ENCODE measurements at regions not wholly inside any gene's neighbourhood (a gene's known extent, or its start where the extent isn't known, plus 50 kb on each side); places are given as distances from the start of the nearest gene placed in this dataset.

DNA sequence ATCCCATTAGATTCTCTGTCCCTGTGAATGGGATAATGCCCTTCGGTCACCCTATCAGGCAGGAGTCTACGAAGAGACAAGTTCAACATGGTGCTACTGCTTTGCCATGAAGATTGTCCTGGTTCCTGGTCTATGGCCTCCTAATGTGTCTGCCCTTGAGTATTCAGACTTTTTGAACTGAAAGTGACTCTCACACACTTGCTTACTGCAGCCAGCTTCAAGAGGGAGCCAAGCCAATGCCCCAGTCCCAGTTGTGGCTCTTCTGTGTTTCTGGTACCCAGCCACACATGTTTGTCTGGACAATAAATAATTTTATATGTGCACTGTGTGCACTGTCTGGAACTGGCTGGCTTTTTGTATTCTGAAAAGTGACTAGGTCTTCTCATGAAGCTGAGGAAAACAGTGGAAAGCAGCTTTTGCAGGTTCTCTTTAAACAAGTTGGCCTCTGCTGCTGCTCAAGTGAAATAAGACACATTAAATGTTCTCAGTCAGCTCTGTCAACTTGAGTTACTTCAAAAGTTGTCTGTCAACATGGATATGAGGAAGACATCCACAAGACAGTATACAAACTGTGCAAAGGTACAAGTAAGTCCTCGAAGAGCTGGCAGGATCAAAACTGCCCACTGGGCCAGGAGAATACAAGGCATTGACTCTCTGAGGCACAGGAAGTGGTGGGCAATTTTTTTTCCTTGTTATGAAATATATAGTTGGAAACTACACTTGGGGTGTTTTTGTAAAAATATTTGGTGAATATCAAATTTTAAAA is 60.0 kb downstream of the ZNF608 start (continued):
- TF ChIP-seq, protein P1, sequence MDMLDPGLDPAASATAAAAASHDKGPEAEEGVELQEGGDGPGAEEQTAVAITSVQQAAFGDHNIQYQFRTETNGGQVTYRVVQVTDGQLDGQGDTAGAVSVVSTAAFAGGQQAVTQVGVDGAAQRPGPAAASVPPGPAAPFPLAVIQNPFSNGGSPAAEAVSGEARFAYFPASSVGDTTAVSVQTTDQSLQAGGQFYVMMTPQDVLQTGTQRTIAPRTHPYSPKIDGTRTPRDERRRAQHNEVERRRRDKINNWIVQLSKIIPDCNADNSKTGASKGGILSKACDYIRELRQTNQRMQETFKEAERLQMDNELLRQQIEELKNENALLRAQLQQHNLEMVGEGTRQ (IDR thresholded peaks at IDR 0.05; ENCODE audit: borderline replicate concordance, low read depth, low read length), result no peak

DNA sequence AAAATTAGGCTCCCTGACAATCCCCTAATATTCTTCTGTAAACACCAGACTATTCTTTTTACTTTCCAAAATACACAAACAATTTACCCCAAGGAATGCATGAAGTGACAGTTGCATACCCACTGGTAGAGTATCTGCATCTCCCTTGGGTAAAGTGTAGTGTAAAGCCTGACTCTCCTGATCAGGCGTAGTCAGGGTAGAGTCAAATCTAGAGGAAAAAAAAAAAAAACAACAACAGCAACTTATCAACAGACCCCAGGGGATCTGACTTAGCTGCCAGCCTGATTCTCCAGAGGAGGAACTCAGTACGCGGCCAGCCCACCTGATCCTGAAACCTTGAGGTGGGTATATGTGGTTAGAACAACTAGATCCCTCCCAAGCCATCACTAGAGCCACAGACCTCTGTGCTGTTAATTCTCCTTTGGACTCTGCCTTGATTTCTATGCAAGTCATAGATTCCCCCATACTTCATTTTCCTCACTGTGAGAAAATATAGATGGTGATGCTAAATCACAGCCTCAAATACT is 61.0 kb downstream of the ZNF608 start:
- H3K9me2 ChIP-seq, result no peaks in the 10 kb centered on the region
- no peak overlapping the region for H3K4me2 ChIP-seq
- ChIA-PET POLR2A (no interaction called here), CTCF (interaction anchor here (1.3 to 1.8 kb wide), 2 partner anchors 10 to 16 kb away, joined by 3 to 5 read pairs; no protein-coding TSS in a partner anchor)
- H3F3A ChIP-seq (replicated peaks; ENCODE audit: insufficient read depth), result no peaks in the 10 kb centered on the region
- H3K36me3 ChIP-seq (replicated peaks in 1 of 2; ENCODE audit: control insufficient read depth in 1 of 2, insufficient read depth in 2 of 2, low read length in 1 of 2), result no peaks in the 10 kb centered on the region
- H3K9ac ChIP-seq, result no peak overlapping the region
- H3K27me3 ChIP-seq (ENCODE audit: insufficient read depth), result no peaks in the 10 kb centered on the region
- H3K4me3 ChIP-seq (ENCODE audit: low read depth in 2 of 2, low read length in 1 of 2), result no peak overlapping the region
- WGBS (ENCODE audit: low lambda C conversion rate), result 95% methylated on average over 3 of the region's 3 CpGs
- no peak for DNase-seq
- H4K20me1 ChIP-seq (ENCODE audit: insufficient read depth), result no peaks in the 10 kb centered on the region
- no peaks in the 10 kb centered on the region for H3K79me2 ChIP-seq (ENCODE audit: insufficient read depth)
- H3K27ac ChIP-seq (ENCODE audit: low read depth in 2 of 2, low read length in 1 of 2), result no peak overlapping the region
- H3K9me3 ChIP-seq, result no peaks in the 10 kb centered on the region
- peaks cover 0 to 6% of the 10 kb centered on the region in 2 experiments; a peak in 1 of 4 replicates for H3K4me1 ChIP-seq (ENCODE audit: control insufficient read depth in 1 of 2, insufficient read depth in 2 of 2, low read depth in 1 of 2, low read length in 1 of 2)
- H2AFZ ChIP-seq (ENCODE audit: low read depth), result no peak overlapping the region
- TF ChIP-seq FOXM1 (IDR thresholded peaks at IDR 0.05; ENCODE audit: low read depth), result no peak
- no peak for TF ChIP-seq TEAD4 (IDR thresholded peaks at IDR 0.05; ENCODE audit: borderline replicate concordance, insufficient read depth)
- no peak for TF ChIP-seq RFX5 (IDR thresholded peaks at IDR 0.05; ENCODE audit: low read length)
- TF ChIP-seq RAD21 (IDR thresholded peaks at IDR 0.05; ENCODE audit: low read length), result no peak
- TF ChIP-seq POLR2AphosphoS5 (IDR thresholded peaks at IDR 0.05; ENCODE audit: low read depth, low read length), result no peak
- no peak for TF ChIP-seq ZBTB33 (IDR thresholded peaks at IDR 0.05; ENCODE audit: borderline replicate concordance, low read depth)
- no peak for TF ChIP-seq MAX (IDR thresholded peaks at IDR 0.05; ENCODE audit: low read depth)
- TF ChIP-seq ELF1 (IDR thresholded peaks at IDR 0.05), result no peak
- TF ChIP-seq FOXJ3 (CRISPR knock-in tag; IDR thresholded peaks at IDR 0.05), result no peak
- TF ChIP-seq, protein P1 (IDR thresholded peaks at IDR 0.05; ENCODE audit: borderline replicate concordance, low read depth, low read length), result no peak
- no peak for TF ChIP-seq SIN3A (IDR thresholded peaks at IDR 0.05; ENCODE audit: borderline replicate concordance, low read depth, low read length)
- TF ChIP-seq FOSL2 (IDR thresholded peaks at IDR 0.05; ENCODE audit: borderline replicate concordance, low read depth), result no peak

All from SK-N-SH (cell line).